Inflammatory macrophage treated with lipopolysaccharide for 4 hours (primary cell): ENCODE measurements at regions not wholly inside any gene's neighbourhood (a gene's known extent, or its start where the extent isn't known, plus 50 kb on each side); places are given as distances from the start of the nearest gene placed in this dataset.
A peak's percentile ranks its signal among the peaks of the same experiment; 100 is the strongest.
"Not testable (repeated sequence)": the region's sequence is repeated elsewhere in the genome, so short reads cannot be mapped to it uniquely, and the experiment has no call there.

Source experiments
- DNase-seq: peaks from one replicate; pipeline ENCODE4 v3.0.0-alpha.2; 2020

DNA sequence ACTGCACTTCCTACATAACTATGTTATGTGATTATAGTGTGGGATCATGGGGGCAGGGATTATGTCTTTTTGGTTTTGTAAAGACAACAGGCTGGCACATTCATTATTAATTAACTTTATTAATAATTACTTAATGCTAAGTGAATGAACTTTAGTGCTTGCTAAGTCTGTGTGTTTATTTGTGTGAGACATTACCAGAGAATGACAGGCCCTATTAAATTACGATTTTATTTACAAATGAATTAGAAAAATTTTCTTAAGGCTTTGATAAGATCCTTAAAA, 100.9 kb downstream of the CD83 start:
- no peak for DNase-seq

GRCh38 chr6:14221564-14222279, 104.2 kb downstream of the CD83 start:
- no peak for DNase-seq

DNA sequence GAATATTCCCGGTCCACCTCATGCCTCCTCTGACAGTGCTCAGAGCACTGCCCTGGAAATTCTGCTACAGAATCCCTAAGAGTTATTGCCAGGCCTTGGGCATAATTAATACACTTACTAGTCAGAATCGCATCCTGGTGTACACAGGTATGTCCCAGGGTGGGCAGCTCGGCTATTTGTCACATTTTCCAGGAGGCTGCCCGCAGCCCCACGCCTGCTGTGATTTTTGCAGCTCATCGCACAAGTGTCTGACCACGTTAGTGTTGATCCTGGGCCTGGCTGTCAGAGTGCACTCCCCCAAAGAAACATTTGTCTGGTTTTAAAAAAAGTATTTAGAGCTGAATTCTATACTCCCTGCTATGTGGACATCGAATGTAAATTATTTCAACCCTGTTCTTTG, 105.4 kb downstream of the CD83 start:
- no peak for DNase-seq

DNA sequence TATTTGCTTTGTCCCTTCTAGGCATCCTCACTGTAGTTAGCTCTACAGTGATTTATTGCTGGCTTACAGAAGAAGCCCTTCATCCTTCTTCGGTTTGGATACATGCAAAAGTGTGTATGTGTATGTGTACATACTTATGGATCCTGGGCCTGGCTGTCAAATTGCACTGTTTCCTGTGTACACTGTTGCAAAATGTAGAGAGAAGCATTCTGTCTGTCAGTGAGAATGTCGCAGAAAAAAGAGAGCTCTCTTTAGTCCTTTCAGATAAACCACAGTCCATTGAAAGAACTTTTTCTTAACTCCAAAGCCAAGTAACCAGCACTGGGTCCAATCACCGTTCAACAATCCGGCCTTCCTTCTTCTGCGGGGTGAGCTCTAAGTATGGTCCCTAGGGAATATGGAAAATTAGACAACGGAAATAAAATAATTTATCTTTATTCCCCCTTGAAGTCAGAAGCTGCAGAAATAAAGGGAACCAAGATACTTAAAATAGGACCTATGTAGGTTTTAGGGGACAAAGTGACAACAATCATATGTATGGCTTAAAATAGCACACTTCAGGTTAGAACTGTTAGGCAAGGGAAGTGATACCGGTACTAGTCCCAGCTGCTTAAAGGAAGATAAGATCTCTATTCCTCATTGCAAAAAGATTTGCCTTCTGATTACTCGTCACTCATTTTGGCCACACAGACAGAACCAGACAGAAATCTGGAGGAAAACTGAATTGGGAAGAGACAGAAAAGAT, 107.0 kb downstream of the CD83 start:
- DNase-seq, result peak; percentile 24

DNA sequence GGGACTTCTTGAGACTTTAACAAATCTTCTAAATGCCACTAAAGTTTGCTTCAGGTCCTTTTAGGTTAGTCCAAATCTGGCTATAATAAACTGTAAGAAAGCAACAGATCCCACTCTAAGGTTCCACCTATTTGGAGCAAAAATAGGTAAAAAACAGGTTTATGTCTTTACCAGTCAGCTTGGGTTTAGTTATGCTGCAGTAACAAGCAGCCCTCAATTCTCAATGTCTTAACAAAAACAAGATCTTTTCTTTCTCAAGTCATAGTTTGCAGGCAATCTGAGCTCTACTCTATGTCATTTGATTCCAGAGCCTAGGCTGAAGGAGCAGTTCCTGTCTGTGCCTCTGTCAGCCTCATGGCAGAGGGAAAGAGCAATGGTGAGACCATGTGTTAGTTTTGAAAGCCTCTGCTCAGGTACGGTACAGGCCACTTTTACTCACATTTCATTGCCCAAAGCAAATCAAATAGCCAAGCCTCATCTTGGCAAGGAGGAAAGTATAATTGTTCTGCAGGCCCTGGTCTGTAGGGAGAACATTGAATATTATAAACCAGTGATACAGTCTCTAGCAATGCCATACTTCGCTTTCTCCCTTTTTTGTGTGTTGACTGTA, 108.6 kb downstream of the CD83 start:
- no peak for DNase-seq

GRCh38 chr6:14228571-14228970, 111.0 kb downstream of the CD83 start:
- DNase-seq, result no peak

DNA sequence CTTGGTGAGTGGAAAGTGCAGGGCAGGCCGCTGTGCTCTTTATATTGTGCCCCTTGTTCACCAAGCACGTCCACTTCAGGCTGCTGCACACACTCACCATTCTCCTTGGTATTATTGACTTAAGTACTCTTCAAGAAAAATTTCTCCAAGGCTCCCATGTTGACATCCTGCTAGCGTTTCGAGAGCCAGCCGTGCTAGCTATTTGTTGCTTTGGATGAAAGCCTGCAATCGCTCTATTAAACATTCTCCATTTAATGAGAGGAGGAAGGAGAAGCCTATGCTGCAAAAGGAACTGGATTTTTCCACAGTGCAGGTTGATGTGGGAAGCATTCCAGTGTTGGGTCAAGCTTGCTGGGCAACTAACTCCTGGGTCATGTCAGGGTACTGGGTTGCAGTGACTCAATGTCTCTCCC, 113.5 kb downstream of the CD83 start:
- DNase-seq, result no peak

- no peak for DNase-seq
Measured at GRCh38 chr6:14231501-14232280, 114.1 kb downstream of the CD83 start.

- DNase-seq, result no peak
Measured at GRCh38 chr6:14232889-14233288, 115.3 kb downstream of the CD83 start.

DNA sequence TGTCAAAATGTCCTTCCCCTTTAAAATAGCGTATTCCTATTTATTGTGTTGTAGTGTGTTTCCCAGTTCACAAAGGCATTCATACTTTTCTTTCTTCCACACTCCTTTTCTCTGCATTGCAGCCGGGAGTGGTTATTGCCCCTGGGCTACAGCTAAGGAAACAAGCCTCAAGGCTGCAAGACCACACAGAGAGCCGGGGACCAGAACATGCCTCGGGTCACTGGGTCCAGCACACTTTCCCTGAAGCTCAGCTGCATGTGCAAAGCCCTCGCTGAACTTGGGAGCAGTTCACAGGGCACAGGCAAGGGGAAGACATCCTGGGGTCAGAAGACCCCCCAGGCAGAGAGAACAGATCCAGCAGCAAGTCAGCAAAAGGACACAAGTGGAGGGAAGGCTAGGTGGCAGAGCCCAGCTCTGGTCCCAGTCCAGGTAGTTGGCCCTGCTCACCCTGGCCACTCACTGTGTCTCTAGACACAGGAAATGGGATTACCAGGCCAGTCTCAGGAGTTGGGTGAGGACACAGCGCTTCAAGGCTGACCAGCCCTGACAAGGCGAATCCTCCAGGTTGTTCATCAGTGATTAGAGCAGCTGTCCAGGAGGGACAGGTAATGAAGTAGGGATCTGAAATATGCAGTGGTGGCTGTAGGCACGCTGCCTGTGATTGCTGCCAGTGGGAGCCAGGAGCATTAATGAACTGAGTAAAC, 118.2 kb downstream of the CD83 start:
- DNase-seq, result no peak

DNA sequence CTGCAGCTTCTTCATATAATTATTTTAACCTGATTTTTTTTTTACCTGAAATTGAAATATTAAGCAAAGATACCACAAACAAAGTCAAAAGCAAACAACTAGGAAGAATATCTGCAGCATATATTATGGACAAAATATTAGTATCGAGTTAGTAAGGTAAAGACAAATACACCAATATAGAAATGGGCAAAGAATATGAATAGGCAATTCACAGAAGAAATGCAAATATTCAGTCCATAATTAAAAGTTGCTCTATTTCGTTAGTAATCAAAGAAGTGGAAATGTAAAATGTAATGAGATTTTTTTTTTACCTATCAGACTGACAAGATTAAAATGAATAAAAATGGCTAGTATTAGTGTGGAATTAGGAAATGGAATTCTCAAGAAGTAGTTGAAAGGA, 121.5 kb downstream of the CD83 start:
- no peak for DNase-seq

GRCh38 chr6:14240411-14241166, 123.0 kb downstream of the CD83 start:
- no peak for DNase-seq

DNA sequence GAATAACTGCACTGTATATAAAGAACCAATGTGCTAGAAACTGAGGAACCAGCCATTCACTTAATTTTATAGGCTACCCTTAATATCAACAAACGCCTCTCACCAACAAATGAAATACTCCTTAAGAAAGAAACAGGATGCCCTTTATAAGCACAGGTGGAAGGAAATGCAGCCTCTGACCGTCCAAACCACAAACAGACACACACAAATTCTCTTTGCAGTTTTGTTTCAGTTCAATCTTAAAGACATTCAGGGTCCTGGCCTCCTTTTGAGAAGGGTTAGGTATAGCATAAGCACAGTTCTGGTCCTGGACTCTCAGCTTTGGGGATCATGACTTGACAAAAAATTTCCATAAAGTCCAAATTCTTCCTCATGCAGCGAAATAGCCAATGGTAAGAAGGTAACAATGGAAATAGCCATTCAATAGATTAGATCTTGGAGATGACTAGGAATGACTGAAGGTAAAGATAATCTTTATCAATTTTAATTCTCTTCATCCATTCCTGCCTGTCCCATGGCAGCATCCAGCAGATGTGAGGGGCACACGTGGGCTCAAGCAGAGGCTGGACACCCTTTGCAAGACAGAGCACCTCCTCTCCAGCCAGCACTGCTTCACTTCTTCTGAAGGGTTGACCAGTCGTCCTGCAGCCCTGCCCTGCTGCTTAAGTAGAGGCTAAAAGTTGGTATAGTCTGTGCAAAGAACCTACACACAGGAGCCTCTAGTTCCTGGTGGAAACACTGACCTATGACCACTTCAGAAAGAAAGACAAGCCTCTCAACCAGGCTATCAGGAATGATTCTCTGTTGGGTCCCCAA, 123.9 kb downstream of the CD83 start:
- DNase-seq, result no peak

DNA sequence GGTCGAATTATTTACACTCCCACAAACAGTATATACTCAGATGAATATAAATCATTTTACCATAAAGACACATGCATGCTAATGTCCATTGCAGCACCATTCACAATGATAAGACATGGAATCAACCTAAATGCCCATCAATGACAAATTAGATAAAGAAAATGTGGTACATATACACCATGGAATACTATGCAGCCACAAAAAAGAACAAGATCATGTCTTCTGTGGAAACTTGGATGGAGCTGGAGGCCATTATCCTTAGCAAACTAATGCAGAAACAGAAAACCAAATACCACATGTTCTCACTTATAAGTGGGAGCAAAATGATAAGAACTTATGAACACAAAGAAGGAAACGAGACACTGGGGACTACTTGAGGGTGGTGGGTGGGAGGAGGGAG, 125.3 kb downstream of the CD83 start:
- DNase-seq, result not testable (repeated sequence)

DNA sequence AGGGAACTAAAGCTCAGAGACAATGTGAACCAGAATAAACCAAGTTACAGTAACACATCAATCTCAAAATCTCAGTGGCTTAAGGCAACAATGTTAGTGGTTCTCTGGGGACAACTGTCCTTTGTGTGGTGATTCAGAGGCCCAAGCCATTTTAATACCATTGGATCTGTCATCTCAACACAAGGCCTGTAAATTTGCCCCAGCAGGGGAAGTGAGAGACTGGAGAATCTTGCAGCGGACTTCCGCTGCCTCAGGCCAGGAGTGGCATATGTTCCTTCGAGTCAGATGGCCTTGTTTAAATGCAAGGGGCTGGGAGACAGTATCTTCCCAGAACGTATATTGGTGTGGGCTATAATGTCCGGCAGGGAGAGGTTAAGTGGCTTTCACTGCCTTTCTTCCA, 126.0 kb downstream of the CD83 start:
- DNase-seq, result no peak

DNA sequence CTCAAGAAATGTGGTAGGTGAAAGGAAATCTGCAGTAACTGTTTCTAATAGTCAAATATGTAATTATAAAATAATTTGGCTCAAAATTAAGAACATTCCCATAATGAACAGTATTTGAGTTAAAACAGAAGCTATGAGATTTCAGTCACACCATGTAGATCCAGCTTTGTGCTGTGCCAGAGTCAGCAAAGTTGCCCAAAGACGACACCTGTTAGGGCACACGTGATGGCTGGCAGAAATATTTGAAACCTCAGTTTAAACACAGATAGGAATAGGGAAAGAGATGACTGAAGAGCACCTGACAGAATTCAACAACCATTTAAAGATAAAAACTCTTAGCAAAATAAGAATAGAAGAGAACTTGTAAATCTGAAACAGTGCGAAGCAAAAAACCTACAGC, 129.3 kb downstream of the CD83 start:
- no peak for DNase-seq

DNA sequence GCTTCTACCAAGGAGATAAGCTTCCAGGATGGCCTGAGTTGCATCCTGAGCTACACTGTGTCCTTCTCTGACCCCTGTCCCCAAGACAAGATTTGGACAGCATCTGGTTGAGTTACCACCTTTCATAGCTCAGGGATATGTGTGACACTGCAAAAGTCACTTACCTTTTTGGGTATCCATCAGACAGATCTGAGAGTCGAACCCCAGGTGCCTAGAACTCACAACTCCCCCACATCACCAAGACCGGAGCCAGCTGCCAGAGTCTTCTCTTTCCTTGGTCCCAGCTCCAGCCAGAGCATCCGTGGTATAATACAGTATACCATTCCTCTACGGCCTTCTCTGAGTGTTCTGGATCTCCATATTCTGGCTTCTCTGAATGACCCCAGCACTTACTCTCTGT, 133.0 kb downstream of the CD83 start:
- DNase-seq, result no peak

- no peak for DNase-seq
Measured at GRCh38 chr6:14252271-14252850, 134.8 kb downstream of the CD83 start.

DNA sequence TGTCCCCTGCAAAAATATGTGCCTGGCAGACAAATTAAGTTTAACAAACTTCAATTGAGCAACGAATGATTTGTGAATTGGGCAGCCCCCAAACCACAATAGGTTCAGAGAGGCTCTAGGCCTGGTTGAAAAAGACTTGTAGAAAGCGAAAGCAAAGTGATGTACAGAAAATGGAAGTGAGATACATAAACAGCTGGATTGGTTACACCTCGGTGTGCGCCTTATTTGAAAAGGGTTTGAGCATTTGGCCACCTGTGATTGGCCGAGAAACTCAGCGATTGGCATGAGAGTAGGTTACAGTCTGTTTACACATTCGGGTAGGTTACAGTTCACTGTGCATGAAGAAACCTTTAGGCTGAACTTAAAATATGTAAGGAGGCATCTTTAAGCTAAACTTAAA, 136.9 kb downstream of the CD83 start:
- no peak for DNase-seq

GRCh38 chr6:14255916-14256315, 138.3 kb downstream of the CD83 start:
- DNase-seq, result no peak

DNA sequence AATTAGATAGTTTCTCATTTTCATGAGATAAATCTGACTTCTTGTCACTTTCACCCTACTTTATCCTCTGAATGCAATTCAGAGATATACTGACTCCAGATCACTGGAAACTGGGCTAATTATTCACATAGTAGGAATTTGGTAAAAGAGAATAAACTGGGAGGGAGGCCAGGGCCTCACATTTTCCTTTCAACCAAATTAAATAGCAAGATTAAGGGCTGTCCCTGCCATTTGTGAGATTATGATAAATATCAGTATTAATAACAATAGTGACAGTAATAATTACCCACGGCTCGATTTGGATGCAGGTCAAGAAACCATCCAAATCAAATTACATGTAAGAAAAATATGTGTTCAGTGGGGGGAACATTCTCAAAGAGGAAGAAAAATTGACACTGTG, 140.5 kb downstream of the CD83 start:
- no peak for DNase-seq
